Adrenal gland (tissue), 9 donors: ENCODE measurements at regions not wholly inside any gene's neighbourhood (a gene's known extent, or its start where the extent isn't known, plus 50 kb on each side); places are given as distances from the start of the nearest gene placed in this dataset.

ENCODE experiments used
- DNase-seq, 7 donors: peaks; one replicate each; pipeline ENCODE4 v3.0.0-alpha.2; 2019 to 2020
- H3K27ac ChIP-seq, 5 donors: fragments of 200-600 bp; sonication (generic) in 4 of 5; 1 replicate in 3 of 5; 2 replicates in 2 of 5; pipeline versions ENCODE4 v1.5.1 to v1.8.0; 2016 to 2020; ENCODE audit warnings: mild to moderate bottlenecking in 1 of 5
- H3K27me3 ChIP-seq: fragments of 200-600 bp; 2 replicates; pipeline ENCODE4 v1.8.0; 2021
- H3K36me3 ChIP-seq, 2 donors: fragments of 200-600 bp; replicated peaks in 1 of 2; 1 replicate in 1 of 2; 2 replicates in 1 of 2; pipeline versions ENCODE4 v1.5.1 to v1.8.0; 2018 to 2022
- H3K4me1 ChIP-seq, 2 donors: fragments of 200-600 bp; replicated peaks in 1 of 2; 1 replicate in 1 of 2; 2 replicates in 1 of 2; pipeline versions ENCODE4 v1.5.1 to v1.8.0; 2018 to 2021
- H3K4me3 ChIP-seq, 4 donors: fragments of 200-600 bp; sonication (generic) in 3 of 4; one replicate each; pipeline ENCODE4 v1.5.1; 2016 to 2018
- H3K9me3 ChIP-seq, 3 donors: fragments of 200-600 bp; sonication (generic) in 1 of 3; replicated peaks in 1 of 3; 1 replicate in 2 of 3; 2 replicates in 1 of 3; pipeline versions ENCODE4 v1.5.1 to v1.8.0; 2016 to 2021
- CTCF ChIP-seq, 6 experiments: fragments of 450-650 bp in 4 of 6; fragments of 200-600 bp in 2 of 6; sonication (generic) in 1 of 6; IDR thresholded peaks; 1 replicate in 5 of 6; 2 replicates in 1 of 6; pipeline versions ENCODE4 v1.5.1 to v1.8.0; 2016 to 2021; ENCODE audit warnings: antibody characterized with exemption in 6 of 6, mild to moderate bottlenecking in 2 of 6, moderate library complexity in 1 of 6
- POLR2A ChIP-seq, 2 donors: fragments of 450-650 bp; IDR thresholded peaks; one replicate each; pipeline ENCODE4 v1.6.1; 2017; ENCODE audit warnings: antibody characterized with exemption in 2 of 2, mild to moderate bottlenecking in 2 of 2, moderate library complexity in 1 of 2
- WGBS, 4 donors: extraction: QIAGEN DNeasy Blood & Tissue Kit in 2 of 4; methylation state at CpG; one replicate each; pipeline versions ENCODE4 v1.1.5 to v1.1.7; 2013 to 2017; 5-methylcytosine and 5-hydroxymethylcytosine counted together
- intact Hi-C, 2 donors: fragments of 100-400 bp; cut with DNase I; formaldehyde crosslinking; loops; one replicate each; pipeline versions ENCODE4 v1.14.1 to v1.15.0; 2022 to 2023
- donor health status: healthy with polysubstance abuse.
- donor health status: Bipolar disorder and iron deficiency.
- donor health status: DM: yes; HTN: yes; CAD: no.
- donor health status: DM: no; HTN: no; CAD: no.
- donor health status: DM: no; HTN: no; CAD: no.

- Histone ChIP-seq H3K4me3 (no peak overlapping the region), H3K4me1 (peaks cover 0 to 10% of the 10 kb centered on the region in 2 donors), H3K9me3 (no peaks in the 10 kb centered on the region), H3K36me3 (no peaks in the 10 kb centered on the region), H3K27ac (no peak overlapping the region), H3K27me3 (peaks cover 16% of the 10 kb centered on the region)
- TF ChIP-seq POLR2A (IDR thresholded peaks at IDR 0.05) (no peak), CTCF (IDR thresholded peaks at IDR 0.05) (no peak)
- intact Hi-C loops, result no loop called here
- WGBS, 4 donors, result 18 to 53% (median 42%) methylated on average over 3 to 6 of the region's 6 CpGs
- no peak for DNase-seq
These were observed 62.8 kb upstream of the LINGO1 start for GRCh38 chr15:77695548-77695947.

GRCh38 chr15:77693576-77693975 lies 60.9 kb upstream of the LINGO1 start:
- TF ChIP-seq POLR2A (IDR thresholded peaks at IDR 0.05) (no peak), CTCF (IDR thresholded peaks at IDR 0.05) (no peak)
- DNase-seq, result no peak
- Histone ChIP-seq H3K9me3 (no peaks in the 10 kb centered on the region), H3K27ac (no peak overlapping the region), H3K4me1 (peaks cover 0 to 10% of the 10 kb centered on the region in 2 donors), H3K4me3 (no peak overlapping the region), H3K27me3 (peaks cover 16% of the 10 kb centered on the region), H3K36me3 (no peaks in the 10 kb centered on the region)
- intact Hi-C loops, result no loop called here
- WGBS, 4 donors, result 65 to 72% (median 68%) methylated on average over 5 of the region's 5 CpGs

- DNase-seq, result no peak
- Histone ChIP-seq H3K27ac (no peak overlapping the region), H3K36me3 (no peaks in the 10 kb centered on the region), H3K4me1 (peaks cover 0 to 10% of the 10 kb centered on the region in 2 donors), H3K4me3 (no peak overlapping the region), H3K9me3 (no peaks in the 10 kb centered on the region), H3K27me3 (peaks cover 16% of the 10 kb centered on the region)
- intact Hi-C loops, result no loop called here
- TF ChIP-seq CTCF (IDR thresholded peaks at IDR 0.05) (no peak), POLR2A (IDR thresholded peaks at IDR 0.05) (no peak)
- WGBS, 4 donors, result 71 to 80% (median 73%) methylated on average over 9 to 11 of the region's 11 CpGs
These were observed 59.9 kb upstream of the LINGO1 start for GRCh38 chr15:77692614-77693013.

- peaks cover 16% of the 10 kb centered on the region for H3K27me3 ChIP-seq
- no peak for TF ChIP-seq POLR2A (IDR thresholded peaks at IDR 0.05)
- TF ChIP-seq CTCF (IDR thresholded peaks at IDR 0.05), result no peak
- no peak overlapping the region for H3K27ac ChIP-seq
- H3K36me3 ChIP-seq, result no peaks in the 10 kb centered on the region
- no peak overlapping the region for H3K4me3 ChIP-seq
- peaks cover 0 to 10% of the 10 kb centered on the region in 2 donors for H3K4me1 ChIP-seq
- intact Hi-C loops, result no loop called here
- no peak for DNase-seq
- no peaks in the 10 kb centered on the region for H3K9me3 ChIP-seq
- WGBS, 4 donors, result 71 to 82% (median 79%) methylated on average over 14 of the region's 14 CpGs
These were observed 58.9 kb upstream of the LINGO1 start for GRCh38 chr15:77691607-77692006.
